SK-N-SH (cell line): ENCODE measurements at regions not wholly inside any gene's neighbourhood (a gene's known extent, or its start where the extent isn't known, plus 50 kb on each side); places are given as distances from the start of the nearest gene placed in this dataset.

Experiments used
- CTCF ChIA-PET: fragments of 300-600, 350-600 bp; formaldehyde crosslinking; extraction: SDS; loops from one replicate; lab custom pipeline; 2021; lab: Yijun Ruan, JAX
- POLR2A ChIA-PET: fragments of 350-600 bp; sonication (Branson Sonifier 250); formaldehyde crosslinking; extraction: SDS; loops from one replicate; lab custom pipeline; 2020; ENCODE audit warnings: antibody characterized with exemption, inconsistent platforms; lab: Yijun Ruan, JAX
- DNase-seq: peaks from one replicate; pipeline ENCODE4 v3.0.0; 2012
- H2AFZ ChIP-seq: fragments of 200-600 bp; sonication (generic); 2 replicates; pipeline ENCODE4 v1.8.1; 2016; ENCODE audit warnings: antibody characterized with exemption, mild to moderate bottlenecking, low read depth
- H3F3A ChIP-seq: fragments of 200-600 bp; sonication (generic); replicated peaks from 2 replicates; pipeline ENCODE3; 2016; ENCODE audit warnings: antibody characterized with exemption, mild to moderate bottlenecking; ENCODE audit not compliant: insufficient read depth
- H3K27ac ChIP-seq, 2 experiments: fragments of 200-500 bp in 1 of 2; fragments of 200-600 bp in 1 of 2; sonication (Bioruptor generic) in 1 of 2; sonication (generic), shearing (Covaris generic) in 1 of 2; 2 replicates each; pipeline versions ENCODE4 v1.5.1 to v1.6.1; 2014 to 2016; ENCODE audit warnings: low read depth in 2 of 2, inconsistent platforms in 1 of 2, low read length in 1 of 2, mild to moderate bottlenecking in 1 of 2, mixed read lengths in 1 of 2
- H3K27me3 ChIP-seq: fragments of 200-600 bp; sonication (generic), shearing (Covaris generic); 2 replicates; pipeline ENCODE4 v1.6.1; 2016; ENCODE audit warnings: mixed run types; ENCODE audit not compliant: insufficient read depth
- H3K36me3 ChIP-seq, 2 experiments: fragments of 200-500 bp in 1 of 2; fragments of 200-600 bp in 1 of 2; sonication (Bioruptor generic) in 1 of 2; sonication (generic) in 1 of 2; replicated peaks in 1 of 2; 2 replicates each; pipeline versions ENCODE3 to v1.5.1; 2014 to 2016; ENCODE audit warnings: low read length in 1 of 2, mild to moderate bottlenecking in 1 of 2; ENCODE audit not compliant: insufficient read depth in 2 of 2, control insufficient read depth in 1 of 2
- H3K4me1 ChIP-seq, 2 experiments: fragments of 200-500 bp in 1 of 2; fragments of 200-600 bp in 1 of 2; sonication (Bioruptor generic) in 1 of 2; sonication (generic), shearing (Covaris generic) in 1 of 2; 2 replicates each; pipeline versions ENCODE4 v1.5.1 to v1.6.1; 2014 to 2016; ENCODE audit warnings: low read depth in 1 of 2, low read length in 1 of 2, mixed run types in 1 of 2; ENCODE audit not compliant: insufficient read depth in 2 of 2, control insufficient read depth in 1 of 2
- H3K4me2 ChIP-seq: fragments of 200-600 bp; sonication (generic), shearing (Covaris generic); 2 replicates; pipeline ENCODE4 v1.6.1; 2017; ENCODE audit warnings: mixed run types
- H3K4me3 ChIP-seq, 2 experiments: fragments of 200-500 bp in 1 of 2; fragments of 200-600 bp in 1 of 2; sonication (Bioruptor generic) in 1 of 2; sonication (generic), shearing (Covaris generic) in 1 of 2; 2 replicates each; pipeline versions ENCODE4 v1.5.1 to v1.8.1; 2014 to 2016; ENCODE audit warnings: low read depth in 2 of 2, inconsistent platforms in 1 of 2, low read length in 1 of 2, mild to moderate bottlenecking in 1 of 2, mixed read lengths in 1 of 2, moderate library complexity in 1 of 2
- H3K79me2 ChIP-seq: fragments of 200-600 bp; sonication (generic); 2 replicates; pipeline ENCODE4 v1.8.1; 2017; ENCODE audit warnings: mild to moderate bottlenecking; ENCODE audit not compliant: insufficient read depth
- H3K9ac ChIP-seq: fragments of 200-600 bp; sonication (generic); 2 replicates; pipeline ENCODE4 v1.6.1; 2017; ENCODE audit warnings: mixed run types
- H3K9me2 ChIP-seq: fragments of 200-600 bp; sonication (generic); 2 replicates; pipeline ENCODE4 v1.6.1; 2017; ENCODE audit warnings: mixed run types
- H3K9me3 ChIP-seq: fragments of 200-600 bp; sonication (generic); 2 replicates; pipeline ENCODE4 v1.6.1; 2017; ENCODE audit warnings: mixed run types, mild to moderate bottlenecking, moderate library complexity
- H4K20me1 ChIP-seq: fragments of 200-600 bp; sonication (generic); 2 replicates; pipeline ENCODE4 v1.6.1; 2017; ENCODE audit warnings: mild to moderate bottlenecking, mixed run types; ENCODE audit not compliant: insufficient read depth
- EP300 ChIP-seq, 2 experiments: IDR thresholded peaks; 2 replicates each; pipeline versions ENCODE4 v1.4.0 to v1.6.1; 2012; ENCODE audit warnings: borderline replicate concordance in 1 of 2, low read depth in 1 of 2, low read length in 1 of 2
- EZH2phosphoT487 ChIP-seq: fragments of 200-600 bp; sonication (generic); IDR thresholded peaks from 2 replicates; pipeline ENCODE4 v1.6.1; 2017; ENCODE audit warnings: low read depth, mixed run types, mild to moderate bottlenecking, antibody characterized with exemption, moderate library complexity, borderline replicate concordance
- FOXJ3 ChIP-seq: sonication (generic); formaldehyde crosslinking; IDR thresholded peaks from 2 replicates; pipeline ENCODE4 v1.5.1; 2020; ENCODE audit warnings: mild to moderate bottlenecking, missing genetic modification reagents
- GATA2 ChIP-seq: sonication (generic); formaldehyde crosslinking; IDR thresholded peaks from 2 replicates; pipeline ENCODE4 v1.5.0; 2020; ENCODE audit warnings: mild to moderate bottlenecking, missing genetic modification reagents
- MEF2A ChIP-seq: IDR thresholded peaks from 2 replicates; pipeline ENCODE4 v1.4.0; 2012; ENCODE audit warnings: low read depth, borderline replicate concordance
- PBX3 ChIP-seq: IDR thresholded peaks from 2 replicates; pipeline ENCODE4; 2012
- RAD21 ChIP-seq: IDR thresholded peaks from 2 replicates; pipeline ENCODE4 v1.6.1; 2012; ENCODE audit warnings: mild to moderate bottlenecking, low read length
- RCOR1 ChIP-seq: fragments of 150-350 bp; IDR thresholded peaks from 2 replicates; pipeline ENCODE4 v1.6.1; 2017; ENCODE audit warnings: antibody characterized with exemption, low read length
- REST ChIP-seq: IDR thresholded peaks from 2 replicates; pipeline ENCODE4 v1.6.1; 2012; ENCODE audit warnings: mild to moderate bottlenecking, low read depth, low read length, moderate library complexity
- RFX5 ChIP-seq: IDR thresholded peaks from 2 replicates; pipeline ENCODE4 v1.6.1; 2012; ENCODE audit warnings: mild to moderate bottlenecking, improper control_type of control experiment, low read length
- SIN3A ChIP-seq: IDR thresholded peaks from 2 replicates; pipeline ENCODE4 v1.6.1; 2012; ENCODE audit warnings: low read depth, mild to moderate bottlenecking, low read length, moderate library complexity, borderline replicate concordance
- SMC3 ChIP-seq: IDR thresholded peaks from 2 replicates; pipeline ENCODE4 v1.6.1; 2012; ENCODE audit warnings: low read depth, low read length, improper control_type of control experiment
- TAF1 ChIP-seq: IDR thresholded peaks from 2 replicates; pipeline ENCODE4 v1.6.1; 2012; ENCODE audit warnings: low read depth, mild to moderate bottlenecking, low read length, moderate library complexity, borderline replicate concordance
- TCF12 ChIP-seq: IDR thresholded peaks from 2 replicates; pipeline ENCODE4 v1.4.0; 2012
- TEAD4 ChIP-seq: IDR thresholded peaks from 2 replicates; pipeline ENCODE4 v1.4.0; 2012; ENCODE audit warnings: mild to moderate bottlenecking, borderline replicate concordance; ENCODE audit not compliant: insufficient read depth
- USF1 ChIP-seq: IDR thresholded peaks from 2 replicates; pipeline ENCODE4 v1.4.0; 2012; ENCODE audit warnings: low read depth, borderline replicate concordance
- YY1 ChIP-seq: IDR thresholded peaks from 2 replicates; pipeline ENCODE4 v1.4.0; 2012; ENCODE audit warnings: low read depth, mild to moderate bottlenecking
- WGBS: methylation state at CpG from one replicate; pipeline ENCODE4 v1.1.6; 2017; ENCODE audit warnings: low lambda C conversion rate; 5-methylcytosine and 5-hydroxymethylcytosine counted together
- TF ChIP-seq, protein P1 (sequence below): fragments of 200-600 bp; sonication (generic); IDR thresholded peaks from 2 replicates; pipeline ENCODE4 v1.6.1; 2017; ENCODE audit warnings: antibody characterized with exemption, mild to moderate bottlenecking, moderate library complexity

GRCh38 chr16:51577621-51578303 is 426.7 kb upstream of the SALL1 start:
- POLR2A ChIA-PET = no interaction called here
- Histone ChIP-seq H3K4me1 (no peaks in the 10 kb centered on the region; a peak in 1 of 4 replicates), H3K9ac (no peak overlapping the region), H3K9me2 (no peaks in the 10 kb centered on the region), H3K4me2 (no peak overlapping the region), H3K79me2 (no peaks in the 10 kb centered on the region), H3K9me3 (no peaks in the 10 kb centered on the region), H3K27ac (no peak overlapping the region), H3K4me3 (no peak overlapping the region), H2AFZ (no peak overlapping the region), H3F3A (no peaks in the 10 kb centered on the region), H4K20me1 (no peaks in the 10 kb centered on the region)
- DNase-seq = no peak
- CTCF ChIA-PET = interaction anchor here (1.2 kb wide), 1 partner anchor 11 kb away, joined by 3 read pairs; no protein-coding TSS in a partner anchor
- TF ChIP-seq REST = no peak
- no peak for TF ChIP-seq FOXJ3 (CRISPR knock-in tag)
- TF ChIP-seq EP300 (IDR thresholded peaks at IDR 0.05; ENCODE audit: borderline replicate concordance in 1 of 2, low read depth in 1 of 2, low read length in 1 of 2) = no peak
- TF ChIP-seq TCF12 = no peak
- TF ChIP-seq USF1 = no peak
- no peak for TF ChIP-seq PBX3
- TF ChIP-seq, all 33 proteins: peak for 0
- 76% methylated on average over 8 of the region's 8 CpGs for WGBS
- H3K27me3 ChIP-seq = no peaks in the 10 kb centered on the region
- H3K36me3 ChIP-seq = no peaks in the 10 kb centered on the region

DNA sequence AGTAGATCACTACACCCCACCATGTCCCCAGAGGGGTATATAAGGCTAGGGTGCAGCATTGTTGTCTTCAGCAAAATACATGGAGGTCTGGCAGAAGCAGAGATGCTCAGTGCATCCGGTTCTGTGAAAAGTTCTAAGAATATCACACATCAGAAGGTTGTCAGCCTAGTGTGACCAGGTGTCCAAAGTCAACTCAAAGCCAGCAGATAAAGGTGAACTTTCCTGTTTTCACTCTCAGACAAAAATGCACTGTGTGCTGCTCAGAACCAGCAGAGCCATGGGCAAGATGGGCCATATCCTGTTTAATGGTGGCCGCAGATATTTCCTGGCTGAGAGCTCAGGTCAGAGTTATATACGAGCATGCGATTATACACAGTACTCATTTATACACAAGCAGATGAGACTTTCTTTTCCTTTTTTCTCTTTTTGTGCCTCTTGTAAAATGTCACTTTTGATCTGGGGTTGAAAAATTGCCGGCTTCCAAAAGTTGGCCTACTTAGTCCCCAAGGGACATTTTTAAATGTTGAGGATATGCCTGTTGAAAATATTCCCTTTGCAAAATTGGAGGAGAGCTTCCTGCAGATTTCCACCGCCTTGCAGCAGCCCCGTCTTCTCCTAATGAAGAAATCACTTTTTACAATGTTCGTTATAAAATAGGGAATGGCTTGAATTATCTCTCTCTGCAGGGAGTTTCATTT is 425.6 kb upstream of the SALL1 start:
- POLR2A ChIA-PET = no interaction called here
- 81% methylated on average over 8 of the region's 8 CpGs for WGBS
- CTCF ChIA-PET = interaction anchor here (1.2 kb wide), 1 partner anchor 13 kb away, joined by 3 read pairs; no protein-coding TSS in a partner anchor
- DNase-seq = no peak
- Histone ChIP-seq H3K9me2 (no peaks in the 10 kb centered on the region), H3K27ac (no peak overlapping the region), H3K9ac (no peak overlapping the region), H3K4me2 (no peak overlapping the region), H3K79me2 (no peaks in the 10 kb centered on the region), H3K4me1 (no peaks in the 10 kb centered on the region; a peak in 1 of 4 replicates), H3K4me3 (no peak overlapping the region), H3F3A (no peaks in the 10 kb centered on the region), H4K20me1 (no peaks in the 10 kb centered on the region), H3K27me3 (no peaks in the 10 kb centered on the region), H3K9me3 (no peaks in the 10 kb centered on the region), H3K36me3 (no peaks in the 10 kb centered on the region), H2AFZ (no peak overlapping the region)
- TF ChIP-seq GATA2 (CRISPR knock-in tag) (no peak), YY1 (no peak), TEAD4 (no peak), RCOR1 (no peak), EZH2phosphoT487 (no peak), MEF2A (no peak), RFX5 (no peak), FOXJ3 (CRISPR knock-in tag) (no peak), SIN3A (no peak), USF1 (no peak), SMC3 (no peak), RAD21 (no peak), TAF1 (no peak)
- TF ChIP-seq, protein P1, sequence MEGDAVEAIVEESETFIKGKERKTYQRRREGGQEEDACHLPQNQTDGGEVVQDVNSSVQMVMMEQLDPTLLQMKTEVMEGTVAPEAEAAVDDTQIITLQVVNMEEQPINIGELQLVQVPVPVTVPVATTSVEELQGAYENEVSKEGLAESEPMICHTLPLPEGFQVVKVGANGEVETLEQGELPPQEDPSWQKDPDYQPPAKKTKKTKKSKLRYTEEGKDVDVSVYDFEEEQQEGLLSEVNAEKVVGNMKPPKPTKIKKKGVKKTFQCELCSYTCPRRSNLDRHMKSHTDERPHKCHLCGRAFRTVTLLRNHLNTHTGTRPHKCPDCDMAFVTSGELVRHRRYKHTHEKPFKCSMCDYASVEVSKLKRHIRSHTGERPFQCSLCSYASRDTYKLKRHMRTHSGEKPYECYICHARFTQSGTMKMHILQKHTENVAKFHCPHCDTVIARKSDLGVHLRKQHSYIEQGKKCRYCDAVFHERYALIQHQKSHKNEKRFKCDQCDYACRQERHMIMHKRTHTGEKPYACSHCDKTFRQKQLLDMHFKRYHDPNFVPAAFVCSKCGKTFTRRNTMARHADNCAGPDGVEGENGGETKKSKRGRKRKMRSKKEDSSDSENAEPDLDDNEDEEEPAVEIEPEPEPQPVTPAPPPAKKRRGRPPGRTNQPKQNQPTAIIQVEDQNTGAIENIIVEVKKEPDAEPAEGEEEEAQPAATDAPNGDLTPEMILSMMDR = no peak
